Neural cell (in vitro differentiated cells): ENCODE measurements at regions not wholly inside any gene's neighbourhood (a gene's known extent, or its start where the extent isn't known, plus 50 kb on each side); places are given as distances from the start of the nearest gene placed in this dataset.

Experiments
- H2AFZ ChIP-seq: fragments of 200-600, 300-800 bp; sonication (generic), shearing (Covaris generic); 2 replicates; pipeline ENCODE4 v1.6.0; 2014; ENCODE audit warnings: low read depth, mild to moderate bottlenecking, antibody characterized with exemption, low read length, moderate library complexity
- H3F3A ChIP-seq: fragments of 200-600 bp; shearing (Covaris generic); 2 replicates; pipeline ENCODE4 v1.6.1; 2016; ENCODE audit warnings: mild to moderate bottlenecking, moderate library complexity, mixed read lengths, antibody characterized with exemption, low read length; ENCODE audit not compliant: insufficient read depth, poor library complexity, severe bottlenecking
- H3K27ac ChIP-seq: fragments of 200-600, 300-800 bp; sonication (generic), shearing (Covaris generic); 2 replicates; pipeline ENCODE4 v1.5.1; 2014; ENCODE audit warnings: mild to moderate bottlenecking, low read length, moderate library complexity
- H3K27me3 ChIP-seq: fragments of 300-800, 200-600 bp; sonication (generic), shearing (Covaris generic); 2 replicates; pipeline ENCODE4 v1.6.0; 2014; ENCODE audit warnings: mild to moderate bottlenecking, low read depth, low read length, moderate library complexity; ENCODE audit not compliant: insufficient read depth
- H3K36me3 ChIP-seq: fragments of 300-800, 200-600 bp; sonication (generic), shearing (Covaris generic); 2 replicates; pipeline ENCODE4 v1.5.1; 2014; ENCODE audit warnings: mild to moderate bottlenecking, antibody characterized with exemption, low read length, moderate library complexity; ENCODE audit not compliant: insufficient read depth
- H3K4me2 ChIP-seq: fragments of 300-800, 200-600 bp; sonication (generic), shearing (Covaris generic); 2 replicates; pipeline ENCODE4 v1.6.0; 2014; ENCODE audit warnings: mild to moderate bottlenecking, low read length
- H3K4me3 ChIP-seq: fragments of 300-800, 200-600 bp; sonication (generic), shearing (Covaris generic); 2 replicates; pipeline ENCODE4 v1.5.1; 2014; ENCODE audit warnings: mild to moderate bottlenecking, low read length, moderate library complexity
- H3K79me2 ChIP-seq: fragments of 200-600 bp; shearing (Covaris generic); replicated peaks from 2 replicates; pipeline ENCODE4 v1.6.0; 2014; ENCODE audit warnings: mild to moderate bottlenecking, low read length, moderate library complexity; ENCODE audit not compliant: insufficient read depth
- H3K9ac ChIP-seq: fragments of 300-800, 200-600 bp; sonication (generic), shearing (Covaris generic); 2 replicates; pipeline ENCODE4 v1.6.1; 2016; ENCODE audit warnings: mild to moderate bottlenecking, low read length, mixed read lengths
- H3K9me2 ChIP-seq: fragments of 200-600 bp; shearing (Covaris generic); 2 replicates; pipeline ENCODE4 v1.6.1; 2016; ENCODE audit warnings: mild to moderate bottlenecking, low read length, mixed read lengths; ENCODE audit not compliant: insufficient read depth
- H3K9me3 ChIP-seq: fragments of 200-600, 300-800 bp; sonication (generic), shearing (Covaris generic); 2 replicates; pipeline ENCODE4 v1.6.1; 2016; ENCODE audit warnings: mild to moderate bottlenecking, mixed run types, low read length, moderate library complexity, mixed read lengths
- H4K20me1 ChIP-seq: fragments of 200-600 bp; shearing (Covaris generic); 2 replicates; pipeline ENCODE4 v1.6.1; 2016; ENCODE audit warnings: mild to moderate bottlenecking, mixed run types; ENCODE audit not compliant: insufficient read depth
- CTCF ChIP-seq: fragments of 450-650 bp; IDR thresholded peaks from 2 replicates; pipeline ENCODE4 v1.5.1; 2014; ENCODE audit warnings: antibody characterized with exemption, mild to moderate bottlenecking, moderate library complexity; ENCODE audit not compliant: poor library complexity, severe bottlenecking
- EP300 ChIP-seq: fragments of 450-650 bp; conservative IDR thresholded peaks from 2 replicates; pipeline ENCODE4 v1.6.1; 2014; ENCODE audit warnings: antibody characterized with exemption, mild to moderate bottlenecking, moderate library complexity; ENCODE audit not compliant: poor library complexity, severe bottlenecking
- EZH2 ChIP-seq: fragments of 200-600, 300-800 bp; shearing (Covaris generic), sonication (generic); IDR thresholded peaks from 2 replicates; pipeline ENCODE4 v1.6.1; 2014; ENCODE audit warnings: antibody characterized with exemption, low read length, borderline replicate concordance, mild to moderate bottlenecking; ENCODE audit not compliant: insufficient read depth, poor library complexity, severe bottlenecking
- MXI1 ChIP-seq: fragments of 450-650 bp; conservative IDR thresholded peaks from 2 replicates; pipeline ENCODE4 v1.6.1; 2014; ENCODE audit warnings: antibody characterized with exemption, mild to moderate bottlenecking; ENCODE audit not compliant: poor library complexity, severe bottlenecking
- POLR2AphosphoS5 ChIP-seq: IDR thresholded peaks from 2 replicates; pipeline ENCODE4 v1.6.1; 2012
- RAD21 ChIP-seq: fragments of 450-650 bp; conservative IDR thresholded peaks from 2 replicates; pipeline ENCODE4 v1.6.1; 2014; ENCODE audit warnings: antibody characterized with exemption, mild to moderate bottlenecking, moderate library complexity
- REST ChIP-seq: IDR thresholded peaks from 2 replicates; pipeline ENCODE4 v1.6.1; 2012; ENCODE audit warnings: borderline replicate concordance
- SMC3 ChIP-seq: fragments of 450-650 bp; conservative IDR thresholded peaks from 2 replicates; pipeline ENCODE4 v1.6.1; 2014; ENCODE audit warnings: antibody characterized with exemption, mild to moderate bottlenecking, moderate library complexity; ENCODE audit not compliant: poor library complexity
- TAF1 ChIP-seq: IDR thresholded peaks from 2 replicates; pipeline ENCODE4 v1.6.1; 2012; ENCODE audit warnings: low read depth

GRCh38 chrX:149222040-149222439, 283.1 kb downstream of the IDS start:
- Histone ChIP-seq H3K27ac (no peak overlapping the region), H4K20me1 (no peaks in the 10 kb centered on the region), H3K4me3 (no peak overlapping the region), H2AFZ (no peak overlapping the region), H3K9ac (no peak overlapping the region), H3F3A (no peaks in the 10 kb centered on the region), H3K9me3 (no peaks in the 10 kb centered on the region), H3K4me2 (no peak overlapping the region), H3K27me3 (no peaks in the 10 kb centered on the region), H3K9me2 (no peaks in the 10 kb centered on the region), H3K79me2 (no peaks in the 10 kb centered on the region), H3K36me3 (no peaks in the 10 kb centered on the region)
- TF ChIP-seq EP300: no peak

- no peaks in the 10 kb centered on the region for H4K20me1 ChIP-seq
- no peaks in the 10 kb centered on the region for H3K9me3 ChIP-seq
- H3K27me3 ChIP-seq: no peaks in the 10 kb centered on the region
- no peaks in the 10 kb centered on the region for H3F3A ChIP-seq
- H3K9ac ChIP-seq: no peak overlapping the region
- TF ChIP-seq EP300 (peak; percentile 13), MXI1 (no peak), POLR2AphosphoS5 (no peak), REST (no peak), TAF1 (no peak)
- H3K27ac ChIP-seq: no peak overlapping the region
- H2AFZ ChIP-seq: no peak overlapping the region
- H3K79me2 ChIP-seq: no peaks in the 10 kb centered on the region
- H3K9me2 ChIP-seq: no peaks in the 10 kb centered on the region
- no peaks in the 10 kb centered on the region for H3K36me3 ChIP-seq
- no peak overlapping the region for H3K4me2 ChIP-seq
- no peak overlapping the region for H3K4me3 ChIP-seq
These were observed 283.9 kb downstream of the IDS start for GRCh38 chrX:149221230-149221629.

DNA sequence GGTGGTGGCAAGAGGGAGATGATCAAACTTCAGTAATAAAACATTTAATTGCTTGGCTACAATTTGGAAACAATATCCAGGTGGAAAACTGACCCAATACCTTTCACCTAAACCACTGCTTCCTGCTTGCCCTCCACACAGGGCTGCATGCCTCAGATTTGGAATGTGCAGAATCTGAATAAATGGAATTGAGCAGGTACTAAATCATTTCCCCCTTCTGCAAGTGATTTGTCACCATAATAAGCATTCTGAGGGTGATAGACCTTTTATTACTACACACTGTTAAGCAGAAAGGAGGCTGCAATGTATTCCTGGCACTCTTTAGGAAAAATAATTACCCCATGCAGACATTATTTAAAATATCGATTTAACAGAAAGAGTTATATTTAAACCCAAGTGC, 291.8 kb downstream of the IDS start:
- Histone ChIP-seq H3K27ac (no peak overlapping the region), H3K9me2 (no peaks in the 10 kb centered on the region), H4K20me1 (no peaks in the 10 kb centered on the region), H3K9ac (no peak overlapping the region), H3K4me2 (no peak overlapping the region), H3K79me2 (no peaks in the 10 kb centered on the region), H3F3A (no peaks in the 10 kb centered on the region), H3K27me3 (no peaks in the 10 kb centered on the region), H2AFZ (no peak overlapping the region), H3K36me3 (no peaks in the 10 kb centered on the region), H3K9me3 (no peaks in the 10 kb centered on the region), H3K4me3 (no peak overlapping the region)
- TF ChIP-seq TAF1 (no peak), POLR2AphosphoS5 (no peak), REST (no peak), CTCF (no peak), EP300 (no peak), SMC3 (no peak), MXI1 (no peak), RAD21 (no peak), EZH2 (no peak)
